ENCODE measurements at regions not wholly inside any gene's neighbourhood (a gene's known extent, or its start where the extent isn't known, plus 50 kb on each side); places are given as distances from the start of the nearest gene placed in this dataset.

GRCh38 chr11:116602637-116602942, 170.2 kb downstream of the BUD13 start:
- TF ChIP-seq CTCF (IDR thresholded peaks at IDR 0.05) (no peak), POLR2AphosphoS5 (IDR thresholded peaks at IDR 0.05; ENCODE audit: low read depth, low read length) (no peak), REST (IDR thresholded peaks at IDR 0.05; ENCODE audit: insufficient read depth in 1 of 2, low read depth in 2 of 2, low read length in 1 of 2) (no peak), SIN3A (IDR thresholded peaks at IDR 0.05; ENCODE audit: borderline replicate concordance, insufficient read depth, low read depth, low read length) (no peak), TCF7L2 (IDR thresholded peaks at IDR 0.05; ENCODE audit: low read depth, low read length) (no peak)
